Ishikawa (cell line): ENCODE measurements at regions not wholly inside any gene's neighbourhood (a gene's known extent, or its start where the extent isn't known, plus 50 kb on each side); places are given as distances from the start of the nearest gene placed in this dataset.

Experiments
- CEBPB ChIP-seq: IDR thresholded peaks from 2 replicates; pipeline ENCODE4 v1.6.1; 2012
- EGR1 ChIP-seq: IDR thresholded peaks from 2 replicates; pipeline ENCODE4 v1.6.1; 2012
- EP300 ChIP-seq: IDR thresholded peaks from 2 replicates; pipeline ENCODE4 v1.6.1; 2012; ENCODE audit warnings: borderline replicate concordance
- RAD21 ChIP-seq: IDR thresholded peaks from 2 replicates; pipeline ENCODE4 v1.6.1; 2012; ENCODE audit warnings: low read depth
- TAF1 ChIP-seq: IDR thresholded peaks from 2 replicates; pipeline ENCODE4 v1.6.1; 2012; ENCODE audit warnings: low read depth, mild to moderate bottlenecking
- TCF12 ChIP-seq: IDR thresholded peaks from 2 replicates; pipeline ENCODE4 v1.6.1; 2012; ENCODE audit warnings: low read depth
- YY1 ChIP-seq: IDR thresholded peaks from 2 replicates; pipeline ENCODE4 v1.6.1; 2012; ENCODE audit warnings: low read depth
- TF ChIP-seq, protein P1 (sequence below): IDR thresholded peaks from 2 replicates; pipeline ENCODE4 v1.6.1; 2012
- TF ChIP-seq, protein P2 (sequence below): IDR thresholded peaks from 2 replicates; pipeline ENCODE4 v1.6.1; 2012; ENCODE audit warnings: low read depth, mild to moderate bottlenecking

DNA sequence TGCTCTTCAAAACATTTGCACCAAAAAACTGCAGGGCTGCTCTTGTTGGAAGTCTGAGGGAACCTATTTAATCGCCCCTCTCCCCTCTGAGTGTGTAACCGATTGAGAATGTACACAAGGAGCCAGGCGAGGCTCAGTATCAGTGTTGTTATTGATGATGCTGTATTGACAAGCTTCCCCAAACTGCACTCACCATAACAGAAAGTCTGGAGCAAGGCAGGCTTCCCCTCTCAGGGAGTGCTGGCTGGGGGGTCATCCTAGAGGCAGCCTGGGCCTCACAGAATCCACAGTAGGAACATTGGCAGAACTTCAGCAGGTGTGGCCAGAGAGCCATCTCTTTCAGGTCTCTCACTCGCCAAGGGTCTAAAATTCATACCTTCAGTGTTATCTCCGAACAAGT, 58.1 kb upstream of the TUNAR start:
- no peak for TF ChIP-seq RAD21
- no peak for TF ChIP-seq EP300
- no peak for TF ChIP-seq TCF12
- no peak for TF ChIP-seq CEBPB
- no peak for TF ChIP-seq TAF1
- TF ChIP-seq, protein P1, sequence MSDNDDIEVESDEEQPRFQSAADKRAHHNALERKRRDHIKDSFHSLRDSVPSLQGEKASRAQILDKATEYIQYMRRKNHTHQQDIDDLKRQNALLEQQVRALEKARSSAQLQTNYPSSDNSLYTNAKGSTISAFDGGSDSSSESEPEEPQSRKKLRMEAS, result no peak
- TF ChIP-seq EGR1, result no peak
- TF ChIP-seq YY1, result no peak
- TF ChIP-seq, protein P2, sequence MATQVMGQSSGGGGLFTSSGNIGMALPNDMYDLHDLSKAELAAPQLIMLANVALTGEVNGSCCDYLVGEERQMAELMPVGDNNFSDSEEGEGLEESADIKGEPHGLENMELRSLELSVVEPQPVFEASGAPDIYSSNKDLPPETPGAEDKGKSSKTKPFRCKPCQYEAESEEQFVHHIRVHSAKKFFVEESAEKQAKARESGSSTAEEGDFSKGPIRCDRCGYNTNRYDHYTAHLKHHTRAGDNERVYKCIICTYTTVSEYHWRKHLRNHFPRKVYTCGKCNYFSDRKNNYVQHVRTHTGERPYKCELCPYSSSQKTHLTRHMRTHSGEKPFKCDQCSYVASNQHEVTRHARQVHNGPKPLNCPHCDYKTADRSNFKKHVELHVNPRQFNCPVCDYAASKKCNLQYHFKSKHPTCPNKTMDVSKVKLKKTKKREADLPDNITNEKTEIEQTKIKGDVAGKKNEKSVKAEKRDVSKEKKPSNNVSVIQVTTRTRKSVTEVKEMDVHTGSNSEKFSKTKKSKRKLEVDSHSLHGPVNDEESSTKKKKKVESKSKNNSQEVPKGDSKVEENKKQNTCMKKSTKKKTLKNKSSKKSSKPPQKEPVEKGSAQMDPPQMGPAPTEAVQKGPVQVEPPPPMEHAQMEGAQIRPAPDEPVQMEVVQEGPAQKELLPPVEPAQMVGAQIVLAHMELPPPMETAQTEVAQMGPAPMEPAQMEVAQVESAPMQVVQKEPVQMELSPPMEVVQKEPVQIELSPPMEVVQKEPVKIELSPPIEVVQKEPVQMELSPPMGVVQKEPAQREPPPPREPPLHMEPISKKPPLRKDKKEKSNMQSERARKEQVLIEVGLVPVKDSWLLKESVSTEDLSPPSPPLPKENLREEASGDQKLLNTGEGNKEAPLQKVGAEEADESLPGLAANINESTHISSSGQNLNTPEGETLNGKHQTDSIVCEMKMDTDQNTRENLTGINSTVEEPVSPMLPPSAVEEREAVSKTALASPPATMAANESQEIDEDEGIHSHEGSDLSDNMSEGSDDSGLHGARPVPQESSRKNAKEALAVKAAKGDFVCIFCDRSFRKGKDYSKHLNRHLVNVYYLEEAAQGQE, result no peak
